DOHH2 (cell line): ENCODE measurements at regions not wholly inside any gene's neighbourhood (a gene's known extent, or its start where the extent isn't known, plus 50 kb on each side); places are given as distances from the start of the nearest gene placed in this dataset.

Source experiments
- EZH2phosphoT487 ChIP-seq: fragments of 200-600 bp; sonication (generic); IDR thresholded peaks from 2 replicates; pipeline ENCODE4 v1.6.1; 2017; ENCODE audit warnings: borderline replicate concordance, mild to moderate bottlenecking, antibody characterized with exemption, low read length, moderate library complexity, mixed read lengths
- TF ChIP-seq, protein P1 (sequence below): fragments of 200-600 bp; sonication (generic); IDR thresholded peaks from one replicate; pipeline ENCODE4 v1.5.1; 2014; ENCODE audit warnings: antibody characterized with exemption, mild to moderate bottlenecking, low read depth, low read length; ENCODE audit not compliant: poor library complexity, severe bottlenecking

DNA sequence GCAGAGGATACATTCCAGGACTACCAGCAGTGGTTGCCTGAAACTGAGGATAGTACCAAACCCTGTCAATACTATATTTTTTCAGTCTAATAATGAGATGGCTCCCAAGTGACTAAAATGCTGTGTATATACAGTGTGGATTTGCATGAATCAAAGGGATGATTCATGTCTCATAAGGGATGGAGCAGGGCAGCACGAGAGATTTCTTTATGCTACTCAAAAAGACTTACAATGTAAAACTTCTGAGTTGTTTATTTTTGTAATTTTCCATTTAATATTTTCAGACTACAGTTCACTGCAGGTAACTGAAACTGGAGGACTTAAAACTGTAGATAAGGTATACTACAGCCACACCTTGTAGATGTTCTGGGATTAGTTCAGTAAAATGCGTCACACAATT lies 674.7 kb upstream of the SALL1 start:
- TF ChIP-seq, protein P1, sequence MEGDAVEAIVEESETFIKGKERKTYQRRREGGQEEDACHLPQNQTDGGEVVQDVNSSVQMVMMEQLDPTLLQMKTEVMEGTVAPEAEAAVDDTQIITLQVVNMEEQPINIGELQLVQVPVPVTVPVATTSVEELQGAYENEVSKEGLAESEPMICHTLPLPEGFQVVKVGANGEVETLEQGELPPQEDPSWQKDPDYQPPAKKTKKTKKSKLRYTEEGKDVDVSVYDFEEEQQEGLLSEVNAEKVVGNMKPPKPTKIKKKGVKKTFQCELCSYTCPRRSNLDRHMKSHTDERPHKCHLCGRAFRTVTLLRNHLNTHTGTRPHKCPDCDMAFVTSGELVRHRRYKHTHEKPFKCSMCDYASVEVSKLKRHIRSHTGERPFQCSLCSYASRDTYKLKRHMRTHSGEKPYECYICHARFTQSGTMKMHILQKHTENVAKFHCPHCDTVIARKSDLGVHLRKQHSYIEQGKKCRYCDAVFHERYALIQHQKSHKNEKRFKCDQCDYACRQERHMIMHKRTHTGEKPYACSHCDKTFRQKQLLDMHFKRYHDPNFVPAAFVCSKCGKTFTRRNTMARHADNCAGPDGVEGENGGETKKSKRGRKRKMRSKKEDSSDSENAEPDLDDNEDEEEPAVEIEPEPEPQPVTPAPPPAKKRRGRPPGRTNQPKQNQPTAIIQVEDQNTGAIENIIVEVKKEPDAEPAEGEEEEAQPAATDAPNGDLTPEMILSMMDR, result no peak
- no peak for TF ChIP-seq EZH2phosphoT487
